SK-N-MC (cell line): ENCODE measurements at regions not wholly inside any gene's neighbourhood (a gene's known extent, or its start where the extent isn't known, plus 50 kb on each side); places are given as distances from the start of the nearest gene placed in this dataset.

Experiments
- DNase-seq: peaks from one replicate; pipeline ENCODE4 v3.0.0-alpha.2; 2011; ENCODE audit warnings: low read depth, low spot score
- H3K27ac ChIP-seq: fragments of 200-600 bp; sonication (generic); 2 replicates; pipeline ENCODE4 v1.5.1; 2016; ENCODE audit warnings: mixed run types
- H3K36me3 ChIP-seq: fragments of 200-600 bp; sonication (generic); 2 replicates; pipeline ENCODE4 v1.6.1; 2017; ENCODE audit warnings: antibody characterized with exemption, low read length, mixed read lengths; ENCODE audit not compliant: insufficient read depth
- H3K4me3 ChIP-seq: fragments of 200-600 bp; sonication (generic); 2 replicates; pipeline ENCODE4 v1.5.1; 2016
- H3K9ac ChIP-seq: fragments of 200-600 bp; sonication (generic); 2 replicates; pipeline ENCODE4 v1.8.0; 2017; ENCODE audit warnings: mixed run types, mixed read lengths; ENCODE audit not compliant: insufficient read length
- H3K9me3 ChIP-seq: fragments of 200-600 bp; sonication (generic); 2 replicates; pipeline ENCODE4 v1.6.1; 2017; ENCODE audit warnings: low read depth, mild to moderate bottlenecking, antibody characterized with exemption, low read length, moderate library complexity, mixed read lengths
- EZH2 ChIP-seq: fragments of 200-600 bp; sonication (generic); IDR thresholded peaks from one replicate; pipeline ENCODE4 v1.6.1; 2017; ENCODE audit warnings: antibody characterized with exemption
- FOXP2 ChIP-seq: optimal IDR thresholded peaks from 2 replicates; pipeline ENCODE3; 2011; ENCODE audit warnings: mild to moderate bottlenecking, moderate library complexity; ENCODE audit not compliant: insufficient read depth; ENCODE audit errors: extremely low read length, control extremely low read depth
- POLR2AphosphoS5 ChIP-seq: IDR thresholded peaks from 2 replicates; pipeline ENCODE4 v1.6.1; 2012; ENCODE audit warnings: mild to moderate bottlenecking, low read depth, low read length, borderline replicate concordance

DNA sequence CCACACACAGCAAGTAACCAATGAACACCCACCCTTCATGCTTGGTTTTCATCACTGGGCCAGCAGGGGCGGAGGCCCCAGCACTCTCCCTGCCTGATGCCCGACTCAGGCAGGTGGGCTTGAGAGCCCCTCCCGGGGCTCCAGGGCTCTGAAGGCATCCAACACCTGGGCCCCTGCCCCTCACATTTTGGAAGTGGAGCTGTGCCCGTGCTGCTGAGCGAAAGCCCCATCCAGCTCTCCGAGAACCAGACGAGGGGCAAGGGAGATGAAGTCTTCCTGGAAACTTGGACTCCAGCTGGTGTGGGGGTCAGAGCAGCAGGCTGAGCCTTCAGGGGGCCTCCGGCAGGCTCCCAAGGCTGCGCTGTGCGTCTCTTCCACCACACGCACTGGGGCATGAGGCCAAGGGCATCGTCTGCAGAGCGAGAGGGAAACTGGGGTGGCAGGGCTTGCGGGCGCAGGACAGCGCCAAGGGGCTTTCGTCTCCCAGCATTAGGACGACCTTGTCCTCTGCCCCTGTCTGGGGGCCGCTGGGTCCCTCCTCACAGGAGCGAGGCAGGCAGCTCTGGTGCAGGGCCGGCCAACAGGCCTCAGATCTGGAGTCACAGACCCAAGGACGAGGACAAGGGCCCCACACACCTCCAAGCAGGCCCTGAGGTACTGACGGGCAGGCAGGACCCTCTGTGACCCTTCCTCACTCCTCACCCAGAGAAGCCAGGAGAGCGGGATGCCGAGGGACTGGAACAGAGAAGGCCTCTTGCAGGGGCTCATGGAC is 108.3 kb upstream of the FAM20C start:
- Histone ChIP-seq H3K27ac (no peak overlapping the region), H3K9ac (no peak overlapping the region)
- no peak for TF ChIP-seq FOXP2
- TF ChIP-seq POLR2AphosphoS5, result no peak
- no peak for TF ChIP-seq EZH2

DNA sequence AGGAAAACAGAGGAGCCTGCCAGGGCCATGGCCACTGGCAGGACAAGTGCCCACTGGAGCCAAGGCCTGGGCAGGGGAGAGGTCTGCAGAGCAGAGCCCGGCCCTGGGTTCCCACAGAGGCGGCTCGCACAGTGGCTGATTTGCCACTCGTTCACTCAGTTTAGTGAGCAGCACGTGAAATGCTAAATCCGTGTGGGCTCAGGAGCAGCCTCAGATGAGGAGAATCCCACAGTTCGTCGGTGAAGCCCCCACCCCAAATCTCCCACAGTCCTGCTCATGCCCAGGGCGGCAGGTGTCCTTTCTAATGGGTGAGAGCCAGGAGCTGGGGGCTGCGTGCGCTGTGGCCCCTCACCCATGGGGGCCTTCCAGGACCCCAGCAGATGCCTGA is 107.7 kb upstream of the FAM20C start:
- H3K4me3 ChIP-seq, result no peak overlapping the region
- H3K9ac ChIP-seq, result no peak overlapping the region
- DNase-seq, result no peak
- TF ChIP-seq FOXP2, result no peak
- TF ChIP-seq POLR2AphosphoS5, result no peak
- TF ChIP-seq EZH2, result no peak
- H3K9me3 ChIP-seq, result no peaks in the 10 kb centered on the region
- H3K27ac ChIP-seq, result no peak overlapping the region
- H3K36me3 ChIP-seq, result no peaks in the 10 kb centered on the region

More for the DNA sequence above, 108.3 kb upstream of the FAM20C start:
- no peak for DNase-seq
- no peaks in the 10 kb centered on the region for H3K36me3 ChIP-seq
- no peak overlapping the region for H3K4me3 ChIP-seq
- no peaks in the 10 kb centered on the region for H3K9me3 ChIP-seq

DNA sequence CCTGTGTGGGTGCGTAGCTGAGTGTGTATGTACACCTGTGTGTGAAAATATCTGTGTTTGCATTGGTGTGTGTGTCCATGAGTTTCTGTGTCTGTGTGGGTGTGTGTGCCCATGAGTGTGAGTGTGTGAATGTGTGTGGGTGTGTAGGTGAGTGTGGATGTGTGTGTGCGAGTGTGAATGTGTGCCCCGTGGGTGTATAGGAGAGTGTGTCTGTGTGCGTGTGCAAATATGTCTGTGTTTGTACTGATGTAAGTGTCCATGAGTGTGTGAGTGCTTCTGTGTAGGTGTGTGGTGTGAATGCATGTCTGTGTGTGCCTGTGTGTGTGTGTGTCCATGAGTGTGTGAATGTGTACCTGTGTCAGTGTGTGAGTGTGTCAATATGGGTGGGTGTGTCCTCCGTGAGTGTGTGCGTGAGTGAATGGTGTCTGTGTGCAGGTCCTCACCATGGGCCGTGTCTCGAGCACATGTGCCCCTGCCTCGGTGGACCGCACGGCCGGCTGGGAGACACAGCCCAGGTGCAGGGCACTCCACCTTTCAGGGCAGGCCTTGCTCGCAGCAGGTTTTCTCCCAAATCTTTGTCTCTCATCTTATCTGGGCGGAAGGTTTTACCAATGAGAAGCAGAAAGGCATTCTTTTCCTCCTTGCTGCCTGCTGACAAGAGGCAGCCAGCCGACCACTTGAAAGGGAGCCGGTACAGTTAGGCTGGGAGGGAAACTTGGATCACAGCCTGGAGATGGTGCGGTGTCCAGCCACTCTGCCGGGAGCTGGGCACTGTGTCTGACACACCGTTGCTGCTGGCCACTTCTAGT is 107.1 kb upstream of the FAM20C start:
- no peak for DNase-seq
- no peaks in the 10 kb centered on the region for H3K36me3 ChIP-seq
- no peaks in the 10 kb centered on the region for H3K9me3 ChIP-seq
- no peak overlapping the region for H3K9ac ChIP-seq
- TF ChIP-seq POLR2AphosphoS5, result no peak
- TF ChIP-seq FOXP2, result no peak
- H3K27ac ChIP-seq, result no peak overlapping the region
- no peak overlapping the region for H3K4me3 ChIP-seq

DNA sequence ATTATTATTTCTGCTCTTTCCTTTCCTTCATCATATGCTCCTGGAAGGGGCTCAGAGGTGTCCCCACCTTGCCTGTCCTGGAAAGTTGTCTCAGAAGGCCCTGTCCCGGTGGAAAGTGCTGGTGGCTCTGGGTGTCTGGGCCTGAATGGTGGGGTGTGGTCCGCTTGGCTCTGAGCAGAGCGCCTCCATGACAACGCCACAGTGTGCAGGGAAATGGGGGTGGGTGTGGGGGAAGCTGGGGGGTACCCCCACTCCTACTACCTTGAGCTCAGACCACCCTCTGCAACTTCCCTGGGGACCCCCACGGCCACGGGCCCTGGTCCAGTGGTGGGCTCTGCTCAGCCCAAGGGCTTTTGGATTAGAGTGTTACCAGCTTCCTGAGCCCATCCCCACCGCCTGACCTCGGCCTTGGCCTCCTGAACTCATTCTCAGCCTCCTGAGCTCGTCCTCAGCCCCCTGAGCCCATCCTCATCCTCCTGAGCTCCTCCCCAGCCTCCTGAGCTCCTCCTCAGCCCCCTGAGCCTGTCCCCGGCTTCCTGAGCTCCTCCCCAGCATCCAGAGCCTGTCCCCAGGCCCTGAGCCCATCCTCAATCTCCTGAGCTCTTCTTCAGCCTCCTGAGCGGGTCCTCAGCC is 106.4 kb upstream of the FAM20C start:
- Histone ChIP-seq H3K27ac (no peak overlapping the region), H3K4me3 (no peak overlapping the region), H3K36me3 (no peaks in the 10 kb centered on the region), H3K9ac (no peak overlapping the region), H3K9me3 (no peaks in the 10 kb centered on the region)
- no peak for DNase-seq
- TF ChIP-seq FOXP2 (no peak), POLR2AphosphoS5 (no peak), EZH2 (no peak)

DNA sequence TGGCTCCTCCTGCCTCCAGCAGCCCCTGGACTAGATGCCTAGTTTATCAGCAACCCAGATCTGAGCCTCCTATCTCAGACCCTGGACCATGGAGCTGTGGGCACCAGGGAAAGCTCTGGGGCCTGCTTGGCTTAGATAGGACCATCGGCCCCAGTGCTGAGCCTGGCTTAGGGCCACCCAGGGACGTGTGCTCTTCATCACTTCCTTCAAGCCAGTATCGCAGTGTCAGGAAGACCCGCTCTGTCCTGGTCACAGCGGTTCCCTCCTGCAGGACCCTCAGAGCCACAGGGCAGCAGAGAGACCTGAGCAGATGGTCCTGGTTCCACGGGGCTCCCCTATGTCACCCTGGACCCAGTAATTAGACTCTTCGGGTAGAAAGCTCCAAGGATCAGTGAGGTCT is 105.7 kb upstream of the FAM20C start:
- H3K9me3 ChIP-seq, result no peaks in the 10 kb centered on the region
- H3K36me3 ChIP-seq, result no peaks in the 10 kb centered on the region
- TF ChIP-seq POLR2AphosphoS5, result no peak
- TF ChIP-seq EZH2, result no peak
- no peak for TF ChIP-seq FOXP2
- no peak overlapping the region for H3K27ac ChIP-seq
- H3K4me3 ChIP-seq, result no peak overlapping the region
- no peak for DNase-seq
- no peak overlapping the region for H3K9ac ChIP-seq

DNA sequence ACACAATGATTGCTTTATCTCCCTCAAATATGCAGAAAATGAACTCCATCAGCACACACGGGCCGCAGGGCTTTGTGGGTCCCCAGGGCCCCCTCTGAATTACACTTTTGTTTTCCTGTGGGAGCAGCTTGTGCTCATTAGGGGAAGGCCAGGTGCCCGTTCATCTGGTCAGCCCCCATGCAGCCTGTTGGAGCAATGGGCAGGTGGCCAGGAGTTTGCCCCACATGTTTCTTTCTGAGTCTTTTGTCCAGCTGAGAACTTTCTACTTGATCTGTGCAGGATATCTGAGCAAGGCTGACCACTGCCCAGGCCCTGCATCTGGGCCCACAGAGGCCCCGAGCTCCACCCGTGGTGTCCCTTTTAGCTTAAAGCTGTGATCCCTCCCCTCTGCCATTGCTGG is 105.3 kb upstream of the FAM20C start:
- H3K27ac ChIP-seq, result no peak overlapping the region
- no peak for DNase-seq
- TF ChIP-seq POLR2AphosphoS5, result no peak
- no peak for TF ChIP-seq FOXP2
- no peak for TF ChIP-seq EZH2
- no peaks in the 10 kb centered on the region for H3K36me3 ChIP-seq
- no peak overlapping the region for H3K4me3 ChIP-seq
- H3K9ac ChIP-seq, result no peak overlapping the region
- H3K9me3 ChIP-seq, result no peaks in the 10 kb centered on the region

DNA sequence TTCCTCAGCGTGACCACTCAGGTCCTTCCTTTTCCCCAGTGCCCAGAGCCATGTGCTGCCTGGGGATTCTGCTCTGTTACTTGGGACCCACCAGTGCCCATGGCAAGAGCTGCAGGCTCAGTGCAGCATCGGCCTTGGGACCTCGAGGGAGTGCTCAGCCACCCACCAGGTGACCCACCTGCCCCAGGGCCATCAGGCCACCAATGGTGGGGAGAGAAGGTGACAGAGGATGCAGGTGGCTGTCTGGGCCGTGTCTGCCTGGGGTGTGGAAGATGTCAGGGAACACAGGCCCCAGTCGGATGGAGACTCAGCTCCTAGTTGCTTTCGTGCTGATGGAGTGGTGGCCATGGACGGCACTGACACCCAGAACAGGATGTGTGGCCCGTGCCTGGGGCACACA is 104.7 kb upstream of the FAM20C start:
- Histone ChIP-seq H3K4me3 (no peak overlapping the region), H3K36me3 (no peaks in the 10 kb centered on the region), H3K9me3 (no peaks in the 10 kb centered on the region), H3K9ac (no peak overlapping the region), H3K27ac (no peak overlapping the region)
- TF ChIP-seq EZH2, result no peak
- no peak for TF ChIP-seq FOXP2
- TF ChIP-seq POLR2AphosphoS5, result no peak
- no peak for DNase-seq

DNA sequence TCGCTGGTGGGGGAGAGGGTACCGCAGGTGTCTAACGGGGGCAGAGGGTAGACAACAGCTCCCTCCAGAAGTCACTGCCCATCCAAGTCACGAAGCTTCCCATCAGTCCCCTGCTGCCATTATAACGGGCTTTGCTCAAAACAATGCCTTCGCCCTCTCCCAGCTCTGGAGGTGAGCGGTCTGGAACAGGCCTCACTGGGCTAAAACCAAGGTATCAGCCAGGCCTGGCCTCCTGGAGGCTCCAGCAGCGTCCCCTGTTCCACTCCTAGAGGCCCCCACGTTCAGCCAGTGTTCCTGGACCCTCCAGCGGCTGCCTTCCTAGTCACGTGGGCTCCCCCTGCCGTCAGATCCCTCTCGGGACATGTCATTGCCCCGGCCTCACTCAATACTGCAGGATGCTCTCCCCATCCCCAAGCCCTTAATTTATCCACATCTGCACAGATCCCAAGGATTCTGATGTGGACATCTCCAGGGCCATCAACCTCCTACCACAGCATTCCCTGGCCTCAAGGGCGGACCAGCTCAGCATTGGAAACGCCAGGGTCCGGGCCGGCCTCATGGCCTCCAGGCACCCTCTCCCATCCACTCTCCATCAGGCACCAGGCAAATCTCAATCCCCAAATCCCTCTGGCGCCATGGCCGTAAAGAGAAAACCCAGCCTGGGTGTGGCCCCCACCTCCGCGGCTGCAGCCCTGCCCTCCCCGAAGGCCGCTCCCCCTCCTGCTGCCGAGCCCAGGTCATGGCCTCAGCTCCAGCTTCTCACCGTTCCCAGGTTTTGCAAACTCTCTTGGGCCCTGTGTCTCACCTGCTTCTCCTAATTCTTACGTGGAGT is 104.1 kb upstream of the FAM20C start:
- H3K4me3 ChIP-seq, result no peak overlapping the region
- DNase-seq, result no peak
- no peak overlapping the region for H3K27ac ChIP-seq
- TF ChIP-seq POLR2AphosphoS5 (no peak), FOXP2 (no peak), EZH2 (no peak)
- no peaks in the 10 kb centered on the region for H3K36me3 ChIP-seq
- no peak overlapping the region for H3K9ac ChIP-seq
- H3K9me3 ChIP-seq, result no peaks in the 10 kb centered on the region
